Sigmoid colon (tissue), 6 donors: ENCODE measurements at regions not wholly inside any gene's neighbourhood (a gene's known extent, or its start where the extent isn't known, plus 50 kb on each side); places are given as distances from the start of the nearest gene placed in this dataset.

ENCODE experiments used
- DNase-seq: peaks from one replicate; pipeline ENCODE4 v3.0.0-alpha.2; 2019
- H3K27ac ChIP-seq, 4 donors: fragments of 200-600 bp; sonication (generic); one replicate each; pipeline ENCODE4 v1.5.1; 2016 to 2019; ENCODE audit warnings: mild to moderate bottlenecking in 1 of 4
- H3K27me3 ChIP-seq, 3 donors: fragments of 200-600 bp; sonication (generic); one replicate each; pipeline ENCODE4 v1.5.1; 2019; ENCODE audit warnings: mild to moderate bottlenecking in 1 of 3
- H3K36me3 ChIP-seq, 4 donors: fragments of 200-600 bp; sonication (generic); one replicate each; pipeline ENCODE4 v1.5.1; 2016 to 2019
- H3K4me1 ChIP-seq, 4 donors: fragments of 200-600 bp; sonication (generic); one replicate each; pipeline ENCODE4 v1.5.1; 2017 to 2019
- H3K4me3 ChIP-seq, 4 donors: fragments of 200-600 bp; sonication (generic); one replicate each; pipeline ENCODE4 v1.5.1; 2017 to 2019; ENCODE audit warnings: mild to moderate bottlenecking in 2 of 4, moderate library complexity in 1 of 4
- H3K9me3 ChIP-seq, 4 donors: fragments of 200-600 bp in 3 of 4; sonication (generic) in 3 of 4; one replicate each; pipeline versions ENCODE4 v1.5.1 to v1.6.1; 2013 to 2019
- CTCF ChIP-seq, 4 experiments: fragments of 450-650 bp in 3 of 4; fragments of 200-600 bp in 1 of 4; IDR thresholded peaks; one replicate each; pipeline ENCODE4 v1.5.1; 2016 to 2019; ENCODE audit warnings: antibody characterized with exemption in 4 of 4, mild to moderate bottlenecking in 3 of 4, moderate library complexity in 2 of 4
- EP300 ChIP-seq, 4 donors: sonication (generic); formaldehyde crosslinking; IDR thresholded peaks; one replicate each; pipeline ENCODE4 v1.6.1; 2017; ENCODE audit warnings: antibody characterized with exemption in 4 of 4
- POLR2A ChIP-seq, 2 donors: fragments of 450-650 bp; IDR thresholded peaks; one replicate each; pipeline ENCODE4 v1.6.1; 2016; ENCODE audit warnings: antibody characterized with exemption in 2 of 2, mild to moderate bottlenecking in 2 of 2, moderate library complexity in 2 of 2
- POLR2AphosphoS5 ChIP-seq, 4 donors: sonication (generic); formaldehyde crosslinking; IDR thresholded peaks; one replicate each; pipeline ENCODE4 v1.6.1; 2017; ENCODE audit warnings: antibody characterized with exemption in 4 of 4
- WGBS, 2 donors: extraction: QIAGEN DNeasy Blood & Tissue Kit; methylation state at CpG; one replicate each; pipeline ENCODE4 v1.1.7; 2013; 5-methylcytosine and 5-hydroxymethylcytosine counted together
- intact Hi-C: fragments of 100-400 bp; cut with DNase I; formaldehyde crosslinking; loops from one replicate; pipeline ENCODE4 v1.15.1; 2023
- donor health status: healthy with polysubstance abuse.
- donor health status: healthy.

- no peak overlapping the region for H3K4me3 ChIP-seq
- intact Hi-C loops: no loop called here
- DNase-seq: no peak
- WGBS, 2 donors: 77 to 78% methylated on average over 12 of the region's 12 CpGs
- no peaks in the 10 kb centered on the region for H3K9me3 ChIP-seq
- no peak overlapping the region for H3K27ac ChIP-seq
- H3K27me3 ChIP-seq: peaks cover 0 to 8% (median 0%) of the 10 kb centered on the region in 3 donors
- H3K4me1 ChIP-seq: no peaks in the 10 kb centered on the region
- no peaks in the 10 kb centered on the region for H3K36me3 ChIP-seq
- no peak for TF ChIP-seq CTCF (IDR thresholded peaks at IDR 0.05)
- no peak for TF ChIP-seq EP300 (IDR thresholded peaks at IDR 0.05)
- TF ChIP-seq POLR2A (IDR thresholded peaks at IDR 0.05): no peak
Measured at GRCh38 chr10:131548176-131548575, 236.7 kb upstream of the TCERG1L start.

- no peak overlapping the region for H3K27ac ChIP-seq
- no peak for TF ChIP-seq POLR2AphosphoS5 (IDR thresholded peaks at IDR 0.05)
- no peak for TF ChIP-seq EP300 (IDR thresholded peaks at IDR 0.05)
- TF ChIP-seq CTCF (IDR thresholded peaks at IDR 0.05): no peak
- no peak for TF ChIP-seq POLR2A (IDR thresholded peaks at IDR 0.05)
- no peak for DNase-seq
- H3K36me3 ChIP-seq: no peaks in the 10 kb centered on the region
- H3K9me3 ChIP-seq: no peaks in the 10 kb centered on the region
- intact Hi-C loops: no loop called here
- no peaks in the 10 kb centered on the region for H3K4me1 ChIP-seq
- H3K27me3 ChIP-seq: peaks cover 0 to 6% (median 0%) of the 10 kb centered on the region in 3 donors
- 81 to 87% methylated on average over 8 of the region's 8 CpGs for WGBS, 2 donors
- H3K4me3 ChIP-seq: no peak overlapping the region
Measured at GRCh38 chr10:131549116-131549515, 237.6 kb upstream of the TCERG1L start.

- DNase-seq: no peak
- H3K36me3 ChIP-seq: no peaks in the 10 kb centered on the region
- H3K4me3 ChIP-seq: no peak overlapping the region
- H3K27ac ChIP-seq: no peak overlapping the region
- 46 to 73% methylated on average over 6 of the region's 6 CpGs for WGBS, 2 donors
- peaks cover 0 to 9% (median 0%) of the 10 kb centered on the region in 3 donors for H3K27me3 ChIP-seq
- no peaks in the 10 kb centered on the region for H3K4me1 ChIP-seq
- no peak for TF ChIP-seq EP300 (IDR thresholded peaks at IDR 0.05)
- TF ChIP-seq POLR2AphosphoS5 (IDR thresholded peaks at IDR 0.05): no peak
- no peak for TF ChIP-seq CTCF (IDR thresholded peaks at IDR 0.05)
- intact Hi-C loops: no loop called here
- H3K9me3 ChIP-seq: no peaks in the 10 kb centered on the region
Measured at GRCh38 chr10:131553121-131553520, 241.6 kb upstream of the TCERG1L start.

GRCh38 chr10:131553581-131553980 lies 242.1 kb upstream of the TCERG1L start:
- WGBS, 2 donors: 73 to 80% methylated on average over 8 of the region's 8 CpGs
- Histone ChIP-seq H3K9me3 (no peaks in the 10 kb centered on the region), H3K4me3 (no peak overlapping the region), H3K27ac (no peak overlapping the region), H3K36me3 (no peaks in the 10 kb centered on the region), H3K4me1 (no peaks in the 10 kb centered on the region), H3K27me3 (peaks cover 0 to 9% (median 0%) of the 10 kb centered on the region in 3 donors)
- intact Hi-C loops: no loop called here
- DNase-seq: no peak
- TF ChIP-seq EP300 (IDR thresholded peaks at IDR 0.05) (no peak), CTCF (IDR thresholded peaks at IDR 0.05) (no peak), POLR2AphosphoS5 (IDR thresholded peaks at IDR 0.05) (no peak), POLR2A (IDR thresholded peaks at IDR 0.05) (no peak)

- 78 to 94% methylated on average over 11 of the region's 11 CpGs for WGBS, 2 donors
Measured at GRCh38 chr10:131554821-131555220, 243.3 kb upstream of the TCERG1L start.

More at GRCh38 chr10:131554821-131555220, 243.3 kb upstream of the TCERG1L start:
- Histone ChIP-seq H3K4me1 (no peaks in the 10 kb centered on the region), H3K27me3 (peaks cover 0 to 13% (median 0%) of the 10 kb centered on the region in 3 donors), H3K36me3 (no peaks in the 10 kb centered on the region), H3K9me3 (no peaks in the 10 kb centered on the region), H3K4me3 (no peak overlapping the region), H3K27ac (no peak overlapping the region)
- DNase-seq: no peak
- intact Hi-C loops: no loop called here
- TF ChIP-seq EP300 (IDR thresholded peaks at IDR 0.05) (no peak), CTCF (IDR thresholded peaks at IDR 0.05) (no peak), POLR2A (IDR thresholded peaks at IDR 0.05) (no peak), POLR2AphosphoS5 (IDR thresholded peaks at IDR 0.05) (no peak)
